ENCODE measurements at regions not wholly inside any gene's neighbourhood (a gene's known extent, or its start where the extent isn't known, plus 50 kb on each side); places are given as distances from the start of the nearest gene placed in this dataset.

DNA sequence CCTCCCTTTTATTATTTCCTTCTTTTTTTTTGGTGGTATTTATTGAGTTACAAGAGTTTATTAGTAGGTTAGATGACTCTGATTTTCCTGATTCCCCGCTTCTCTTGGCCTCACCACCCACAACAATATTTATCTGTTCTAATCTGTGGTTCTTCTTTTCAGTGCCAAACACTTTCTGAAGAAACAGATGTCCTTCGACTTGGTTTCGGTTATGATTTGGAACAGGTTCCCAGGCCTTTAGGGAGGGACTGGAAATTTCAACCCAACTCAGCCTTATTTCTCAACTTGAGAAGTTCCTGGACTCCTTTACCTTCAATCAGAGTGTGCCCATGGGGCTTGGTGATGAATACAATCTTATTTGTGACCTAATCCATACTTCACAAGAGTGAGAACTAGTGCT lies 108.1 kb downstream of the UCHL1 start:
- no peak overlapping the region for H3K27ac ChIP-seq (ENCODE audit: insufficient read length, low read depth, low read length)

More for the DNA sequence above, 108.1 kb downstream of the UCHL1 start:
- Histone ChIP-seq H3K79me2 (ENCODE audit: insufficient read depth, low read length) (no peaks in the 10 kb centered on the region), H2BK20ac (ENCODE audit: low read depth, low read length, poor library complexity, severe bottlenecking) (no peak overlapping the region), H3K18ac (ENCODE audit: insufficient read length, low read depth, low read length) (no peak overlapping the region), H2AFZ (ENCODE audit: low read length) (no peak overlapping the region), H4K91ac (ENCODE audit: insufficient read length, low read depth, low read length) (no peak overlapping the region), H3K23ac (ENCODE audit: insufficient read length, low read depth, low read length) (no peak overlapping the region), H2BK120ac (ENCODE audit: low read depth, low read length, poor library complexity, severe bottlenecking) (no peak overlapping the region), H3K56ac (ENCODE audit: insufficient read length, low read depth, low read length) (no peak overlapping the region), H3K4me2 (ENCODE audit: insufficient read depth, insufficient read length, low read length) (no peak overlapping the region), H4K5ac (ENCODE audit: insufficient read length, low read depth, low read length) (no peak overlapping the region), H3K9ac (ENCODE audit: extremely low read depth, insufficient read length, low read length) (no peak overlapping the region), H3K4ac (ENCODE audit: low read depth, low read length) (no peak overlapping the region), H2BK12ac (ENCODE audit: insufficient read length, low read depth, low read length) (no peak overlapping the region), H3K23me2 (ENCODE audit: insufficient read length, low read depth, low read length, poor library complexity, severe bottlenecking) (peaks cover 19% of the 10 kb centered on the region), H3K9me3 (ENCODE audit: control insufficient read depth, low read depth, low read length) (no peaks in the 10 kb centered on the region), H3K4me1 (ENCODE audit: insufficient read depth, low read length) (peaks cover 8% of the 10 kb centered on the region), H2AK5ac (ENCODE audit: insufficient read length, low read length) (no peak overlapping the region), H3K14ac (ENCODE audit: insufficient read depth, low read length) (no peak overlapping the region), H4K8ac (replicated peaks; ENCODE audit: insufficient read length, low read depth, low read length) (no peak overlapping the region), H3K79me1 (ENCODE audit: insufficient read depth, low read depth, low read length, poor library complexity, severe bottlenecking) (no peaks in the 10 kb centered on the region), H2BK15ac (ENCODE audit: low read depth, low read length) (no peak overlapping the region), H3K27me3 (ENCODE audit: insufficient read depth, low read length) (peaks cover 36% of the 10 kb centered on the region), H4K20me1 (ENCODE audit: control insufficient read depth, insufficient read depth, insufficient read length) (no peaks in the 10 kb centered on the region), H2BK5ac (ENCODE audit: insufficient read length, low read length) (no peak overlapping the region), H3T11ph (ENCODE audit: low read length) (no peak overlapping the region)
- DNase-seq = no peak
- no peak overlapping the region for H3K27ac Mint-ChIP-seq
- H3K27me3 Mint-ChIP-seq (ENCODE audit: low read depth) = peaks cover 93% of the 10 kb centered on the region
- H3K36me3 Mint-ChIP-seq (ENCODE audit: insufficient read depth in 1 of 3, low read depth in 3 of 3) = no peaks in the 10 kb centered on the region
- TF ChIP-seq, protein P1, sequence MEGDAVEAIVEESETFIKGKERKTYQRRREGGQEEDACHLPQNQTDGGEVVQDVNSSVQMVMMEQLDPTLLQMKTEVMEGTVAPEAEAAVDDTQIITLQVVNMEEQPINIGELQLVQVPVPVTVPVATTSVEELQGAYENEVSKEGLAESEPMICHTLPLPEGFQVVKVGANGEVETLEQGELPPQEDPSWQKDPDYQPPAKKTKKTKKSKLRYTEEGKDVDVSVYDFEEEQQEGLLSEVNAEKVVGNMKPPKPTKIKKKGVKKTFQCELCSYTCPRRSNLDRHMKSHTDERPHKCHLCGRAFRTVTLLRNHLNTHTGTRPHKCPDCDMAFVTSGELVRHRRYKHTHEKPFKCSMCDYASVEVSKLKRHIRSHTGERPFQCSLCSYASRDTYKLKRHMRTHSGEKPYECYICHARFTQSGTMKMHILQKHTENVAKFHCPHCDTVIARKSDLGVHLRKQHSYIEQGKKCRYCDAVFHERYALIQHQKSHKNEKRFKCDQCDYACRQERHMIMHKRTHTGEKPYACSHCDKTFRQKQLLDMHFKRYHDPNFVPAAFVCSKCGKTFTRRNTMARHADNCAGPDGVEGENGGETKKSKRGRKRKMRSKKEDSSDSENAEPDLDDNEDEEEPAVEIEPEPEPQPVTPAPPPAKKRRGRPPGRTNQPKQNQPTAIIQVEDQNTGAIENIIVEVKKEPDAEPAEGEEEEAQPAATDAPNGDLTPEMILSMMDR (conservative IDR thresholded peaks at IDR 0.05) = no peak
- no peak overlapping the region for H3K4me3 Mint-ChIP-seq
- no peaks in the 10 kb centered on the region; a peak in 3 of 5 replicates for H3K9me3 Mint-ChIP-seq
- peaks cover 48 to 64% of the 10 kb centered on the region in 2 experiments for H3K4me1 Mint-ChIP-seq
- WGBS (ENCODE audit: extremely low coverage, insufficient read length, low lambda C conversion rate) = no CpG with 5 or more reads among the region's 3 CpGs
